GM12891 (cell line): ENCODE measurements at regions not wholly inside any gene's neighbourhood (a gene's known extent, or its start where the extent isn't known, plus 50 kb on each side); places are given as distances from the start of the nearest gene placed in this dataset.
"Not testable (repeated sequence)": the region's sequence is repeated elsewhere in the genome, so short reads cannot be mapped to it uniquely, and the experiment has no call there.

Experiments
- POLR2A ChIP-seq: IDR thresholded peaks from 2 replicates; pipeline ENCODE4 v1.6.1; 2011; ENCODE audit warnings: low read depth, low read length, control low read depth
- POLR2AphosphoS5 ChIP-seq: IDR thresholded peaks from 2 replicates; pipeline ENCODE4 v1.6.1; 2011; ENCODE audit warnings: low read depth, low read length, control low read depth
- SPI1 ChIP-seq: IDR thresholded peaks from 2 replicates; pipeline ENCODE4 v1.6.1; 2011; ENCODE audit warnings: low read depth, low read length, control low read depth

DNA sequence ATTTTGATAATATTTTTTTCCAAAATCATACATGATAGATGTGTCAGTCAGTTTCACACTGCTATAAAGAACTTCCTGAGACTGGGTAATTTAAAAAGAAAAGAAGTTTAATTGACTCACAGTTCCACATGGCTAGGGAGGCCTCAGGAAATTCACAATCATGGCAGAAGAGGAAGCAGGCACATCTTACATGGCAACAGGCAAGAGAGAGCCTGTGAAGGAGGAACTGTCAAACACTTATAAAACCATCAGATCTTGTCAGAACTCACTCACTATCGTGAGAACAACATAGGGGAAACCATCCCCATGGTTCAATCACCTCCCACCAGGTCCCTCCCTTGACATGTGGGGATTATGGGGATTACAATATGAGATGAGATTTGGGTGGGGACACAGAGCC lies 201.5 kb upstream of the EDNRB start:
- TF ChIP-seq SPI1, POLR2AphosphoS5, POLR2A: not testable (repeated sequence)
